GM12873 (cell line): ENCODE measurements at regions not wholly inside any gene's neighbourhood (a gene's known extent, or its start where the extent isn't known, plus 50 kb on each side); places are given as distances from the start of the nearest gene placed in this dataset.

ENCODE experiments used
- TF ChIP-seq, protein P1 (sequence below): IDR thresholded peaks from 2 replicates; pipeline ENCODE4 v1.5.1; 2012; ENCODE audit warnings: low read depth, mild to moderate bottlenecking, moderate library complexity, low read length, control low read depth; ENCODE audit not compliant: insufficient read depth; ENCODE audit errors: missing control alignments

- TF ChIP-seq, protein P1, sequence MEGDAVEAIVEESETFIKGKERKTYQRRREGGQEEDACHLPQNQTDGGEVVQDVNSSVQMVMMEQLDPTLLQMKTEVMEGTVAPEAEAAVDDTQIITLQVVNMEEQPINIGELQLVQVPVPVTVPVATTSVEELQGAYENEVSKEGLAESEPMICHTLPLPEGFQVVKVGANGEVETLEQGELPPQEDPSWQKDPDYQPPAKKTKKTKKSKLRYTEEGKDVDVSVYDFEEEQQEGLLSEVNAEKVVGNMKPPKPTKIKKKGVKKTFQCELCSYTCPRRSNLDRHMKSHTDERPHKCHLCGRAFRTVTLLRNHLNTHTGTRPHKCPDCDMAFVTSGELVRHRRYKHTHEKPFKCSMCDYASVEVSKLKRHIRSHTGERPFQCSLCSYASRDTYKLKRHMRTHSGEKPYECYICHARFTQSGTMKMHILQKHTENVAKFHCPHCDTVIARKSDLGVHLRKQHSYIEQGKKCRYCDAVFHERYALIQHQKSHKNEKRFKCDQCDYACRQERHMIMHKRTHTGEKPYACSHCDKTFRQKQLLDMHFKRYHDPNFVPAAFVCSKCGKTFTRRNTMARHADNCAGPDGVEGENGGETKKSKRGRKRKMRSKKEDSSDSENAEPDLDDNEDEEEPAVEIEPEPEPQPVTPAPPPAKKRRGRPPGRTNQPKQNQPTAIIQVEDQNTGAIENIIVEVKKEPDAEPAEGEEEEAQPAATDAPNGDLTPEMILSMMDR, result no peak
These were observed 245.0 kb upstream of the CPHXL start for GRCh38 chr16:75971334-75971733.

DNA sequence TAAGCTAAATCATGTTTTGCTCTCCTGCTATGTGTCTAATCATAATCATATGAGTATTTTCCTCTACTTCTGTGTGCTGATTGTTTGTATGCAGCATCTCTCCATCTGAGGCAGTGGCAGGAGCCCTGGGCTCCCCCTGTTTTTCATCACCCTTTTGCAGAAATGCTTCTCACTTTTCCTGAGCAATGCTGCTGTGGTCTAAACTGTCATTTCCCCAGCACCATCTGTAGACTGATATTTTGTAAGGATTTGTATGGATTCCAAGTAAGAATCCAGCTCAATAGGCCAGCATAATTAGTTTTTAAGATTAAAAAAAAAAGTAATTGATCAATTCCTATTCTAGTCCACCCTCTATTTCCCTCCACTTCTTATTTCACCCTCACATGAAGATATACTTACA lies 257.0 kb upstream of the CPHXL start:
- TF ChIP-seq, protein P1, result no peak

- TF ChIP-seq, protein P1, result no peak
These were observed 257.6 kb upstream of the CPHXL start for GRCh38 chr16:75983741-75984381.

DNA sequence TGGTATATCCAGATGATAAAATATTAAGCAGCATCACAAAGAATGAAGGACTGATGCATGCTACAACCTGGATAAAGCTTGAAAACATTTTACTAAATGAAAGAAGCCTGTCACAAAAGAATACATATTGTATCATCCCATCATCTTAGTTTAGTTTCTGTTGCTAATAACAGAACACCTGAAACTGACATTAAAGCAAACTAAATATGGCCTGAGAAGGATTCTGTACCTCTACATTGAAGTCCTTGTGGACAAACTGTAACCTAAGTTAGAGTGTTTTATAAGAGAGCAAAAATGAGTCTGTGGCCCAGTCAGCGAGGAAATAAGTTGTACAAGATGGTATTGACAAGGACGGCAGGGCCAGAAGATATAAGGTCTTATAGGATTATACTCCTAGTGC lies 261.0 kb upstream of the CPHXL start:
- TF ChIP-seq, protein P1, result no peak

DNA sequence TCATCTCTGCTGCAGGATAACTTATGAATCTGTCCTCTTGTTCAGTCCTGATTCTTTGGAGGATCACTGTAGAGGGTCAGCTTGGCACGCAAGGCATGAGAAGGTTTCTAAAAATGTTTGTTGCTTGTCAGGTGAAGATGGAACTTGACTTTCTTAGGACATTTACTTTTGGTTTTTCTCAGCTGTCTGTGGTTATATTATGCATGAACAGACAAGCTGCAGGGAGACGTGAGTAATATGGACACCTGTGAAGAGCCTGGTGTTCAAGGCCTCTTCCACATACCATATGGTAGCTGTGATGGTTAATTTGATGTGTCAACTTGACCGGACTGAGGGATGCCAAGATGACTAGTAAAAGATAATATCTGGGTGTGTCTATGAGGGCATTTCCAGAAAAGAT lies 270.2 kb upstream of the CPHXL start:
- TF ChIP-seq, protein P1, result no peak

DNA sequence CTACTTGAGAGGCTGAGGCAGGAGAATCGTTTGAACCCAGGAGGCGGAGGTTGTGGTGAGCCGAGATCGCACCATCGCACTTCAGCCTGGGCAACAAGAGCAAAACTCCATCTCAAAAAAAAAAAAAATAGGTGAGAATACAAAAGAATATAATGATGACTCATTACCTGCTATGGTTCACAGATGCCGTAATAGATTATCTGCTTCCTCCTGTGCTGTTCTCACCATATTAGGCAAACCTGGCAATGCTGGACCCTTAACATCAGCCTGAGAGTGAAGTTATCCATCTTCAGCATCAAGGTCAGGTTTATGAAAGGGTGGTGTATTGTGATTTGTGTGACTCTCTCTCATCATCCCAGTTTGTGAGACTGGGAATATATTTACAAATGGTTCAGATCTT lies 271.3 kb upstream of the CPHXL start:
- TF ChIP-seq, protein P1, result no peak

GRCh38 chr16:76007645-76008044 lies 269.6 kb upstream of the CNTNAP4 start:
- TF ChIP-seq, protein P1, result no peak
